Endothelial cell of umbilical vein (primary cell): ENCODE measurements at regions not wholly inside any gene's neighbourhood (a gene's known extent, or its start where the extent isn't known, plus 50 kb on each side); places are given as distances from the start of the nearest gene placed in this dataset.

Source experiments
- BruUV-seq: library from RNA; stranded (reverse); fragments of 400-500 nt; replicated peaks from 2 replicates; lab custom pipeline; 2021; lab: Mats Ljungman, UMichigan
- CTCF ChIA-PET: fragments of 300-600, 350-600 bp; sonication (Branson Sonifier 250); formaldehyde crosslinking; loops from one replicate; lab custom pipeline; 2021; ENCODE audit warnings: antibody characterized with exemption, inconsistent platforms; lab: Charles Lee
- POLR2A ChIA-PET: fragments of 300-600, 350-600 bp; sonication (Branson Sonifier 250); formaldehyde crosslinking; loops from one replicate; lab custom pipeline; 2021; ENCODE audit warnings: antibody characterized with exemption, inconsistent platforms; lab: Charles Lee
- DNase-seq: peaks from one replicate; pipeline ENCODE4 v3.0.0-alpha.2; 2011; ENCODE audit warnings: low read depth, low spot score
- FAIRE-seq: peaks from 2 replicates; lab custom pipeline; 2011; peaks lifted over from hg19 to GRCh38; lab: Jason Lieb, UNC
- H2AFZ ChIP-seq: 2 replicates; pipeline ENCODE4 v1.6.0; 2012; ENCODE audit warnings: low read depth, low read length, control low read depth, inconsistent platforms
- H3K27ac ChIP-seq: 2 replicates; pipeline ENCODE4 v1.5.1; 2011; ENCODE audit warnings: low read depth, mild to moderate bottlenecking, control low read depth, low read length, moderate library complexity; ENCODE audit not compliant: insufficient read depth
- H3K27me3 ChIP-seq, 2 experiments: 2 replicates each; pipeline versions ENCODE4 v1.6.0 to v1.6.1; 2011; ENCODE audit warnings: low read length in 2 of 2, mixed read lengths in 1 of 2; ENCODE audit not compliant: control insufficient read depth in 2 of 2, insufficient read depth in 2 of 2
- H3K36me3 ChIP-seq, 2 experiments: 2 replicates in 1 of 2; 3 replicates in 1 of 2; pipeline ENCODE4 v1.5.1; 2011; ENCODE audit warnings: low read length in 2 of 2, mild to moderate bottlenecking in 1 of 2, moderate library complexity in 1 of 2; ENCODE audit not compliant: control insufficient read depth in 2 of 2, insufficient read depth in 2 of 2; ENCODE audit errors: extremely low read depth in 1 of 2
- H3K4me1 ChIP-seq: 3 replicates; pipeline ENCODE4 v1.5.1; 2011; ENCODE audit warnings: mild to moderate bottlenecking, low read length; ENCODE audit not compliant: control insufficient read depth, insufficient read depth; ENCODE audit errors: extremely low read depth
- H3K4me2 ChIP-seq: 2 replicates; pipeline ENCODE4 v1.6.1; 2011; ENCODE audit warnings: low read length, control low read depth, mixed read lengths; ENCODE audit not compliant: insufficient read depth
- H3K4me3 ChIP-seq, 3 experiments: fragments of 200-600 bp in 1 of 3; sonication (generic), shearing (Covaris generic) in 1 of 3; replicated peaks in 1 of 3; 2 replicates each; pipeline ENCODE4 v1.5.1; 2011 to 2016; ENCODE audit warnings: control low read depth in 3 of 3, low read length in 3 of 3, mild to moderate bottlenecking in 2 of 3, inconsistent platforms in 1 of 3, low read depth in 1 of 3, moderate library complexity in 1 of 3; ENCODE audit not compliant: insufficient read depth in 1 of 3
- H3K79me2 ChIP-seq: 2 replicates; pipeline ENCODE4 v1.6.0; 2012; ENCODE audit warnings: low read length, inconsistent platforms; ENCODE audit not compliant: control insufficient read depth, insufficient read depth
- H3K9ac ChIP-seq: replicated peaks from 2 replicates; pipeline ENCODE3; 2011; ENCODE audit warnings: low read length, control low read depth; ENCODE audit not compliant: insufficient read depth; ENCODE audit errors: extremely low read depth
- H3K9me1 ChIP-seq: replicated peaks from 3 replicates; pipeline ENCODE4 v1.6.0; 2011; ENCODE audit warnings: mild to moderate bottlenecking, low read length; ENCODE audit not compliant: control insufficient read depth, insufficient read depth; ENCODE audit errors: extremely low read depth
- H3K9me3 ChIP-seq: replicated peaks from 2 replicates; pipeline ENCODE4 v1.5.1; 2012; ENCODE audit warnings: low read length, inconsistent platforms; ENCODE audit not compliant: control insufficient read depth, insufficient read depth
- H4K20me1 ChIP-seq: replicated peaks from 2 replicates; pipeline ENCODE3; 2011; ENCODE audit warnings: mild to moderate bottlenecking, low read length; ENCODE audit not compliant: control insufficient read depth, insufficient read depth; ENCODE audit errors: extremely low read depth
- CTCF ChIP-seq, 2 donors: IDR thresholded peaks; 1 replicate in 1 of 2; 2 replicates in 1 of 2; pipeline ENCODE4 v1.5.1; 2011; ENCODE audit warnings: low read length in 2 of 2, mild to moderate bottlenecking in 2 of 2, moderate library complexity in 2 of 2, control low read depth in 1 of 2, inconsistent platforms in 1 of 2, low read depth in 1 of 2; ENCODE audit not compliant: insufficient read depth in 1 of 2; ENCODE audit errors: extremely low read depth in 1 of 2
- EZH2 ChIP-seq: IDR thresholded peaks from 2 replicates; pipeline ENCODE4 v1.6.1; 2012; ENCODE audit warnings: borderline replicate concordance, low read depth, mild to moderate bottlenecking, moderate library complexity, low read length, inconsistent platforms; ENCODE audit not compliant: severe bottlenecking
- FOS ChIP-seq: IDR thresholded peaks from 2 replicates; pipeline ENCODE4 v1.6.1; 2011; ENCODE audit warnings: mild to moderate bottlenecking, low read length, moderate library complexity, borderline replicate concordance; ENCODE audit not compliant: insufficient read depth
- GATA2 ChIP-seq: IDR thresholded peaks from 2 replicates; pipeline ENCODE4 v1.7.0; 2011; ENCODE audit warnings: low read depth, mild to moderate bottlenecking, moderate library complexity, mixed read lengths, low read length; ENCODE audit not compliant: insufficient read length, insufficient read depth
- JUN ChIP-seq: IDR thresholded peaks from 2 replicates; pipeline ENCODE4 v1.6.1; 2011; ENCODE audit warnings: borderline replicate concordance, low read depth; ENCODE audit not compliant: insufficient read length, insufficient read depth
- MAX ChIP-seq: IDR thresholded peaks from 2 replicates; pipeline ENCODE4 v1.6.1; 2011; ENCODE audit not compliant: insufficient read depth, insufficient read length
- MYC ChIP-seq: IDR thresholded peaks from one replicate; pipeline ENCODE4 v1.6.1; 2011; ENCODE audit warnings: mild to moderate bottlenecking, low read depth, low read length
- POLR2A ChIP-seq: IDR thresholded peaks from 2 replicates; pipeline ENCODE4 v1.6.1; 2012; ENCODE audit warnings: low read depth, mild to moderate bottlenecking, control low read depth, low read length
- POLR2AphosphoS5 ChIP-seq: IDR thresholded peaks from 2 replicates; pipeline ENCODE4 v1.6.1; 2012; ENCODE audit warnings: low read depth, mild to moderate bottlenecking, control low read depth, low read length, moderate library complexity; ENCODE audit not compliant: insufficient read depth
- dilution Hi-C: fragments of 300-500 bp; cut with MboI; formaldehyde crosslinking; loops from one replicate; pipeline ENCODE4 v1.15.0; 2019; ENCODE audit warnings: low sequenced_read_pairs; ENCODE audit not compliant: extremely low pct_ligation_motif_present
- intact Hi-C: fragments of 100-400 bp; cut with micrococcal nuclease; formaldehyde crosslinking; loops from one replicate; pipeline ENCODE4 v1.10.0; 2022

GRCh38 chrX:39718981-39719380, 378.8 kb downstream of the BCOR start:
- no peak for TF ChIP-seq EZH2
- TF ChIP-seq JUN: no peak
- TF ChIP-seq POLR2A: no peak
- no peak for TF ChIP-seq POLR2AphosphoS5
- TF ChIP-seq FOS: no peak
- no peak for TF ChIP-seq MAX
- TF ChIP-seq MYC: no peak
- no peak for TF ChIP-seq GATA2
- Histone ChIP-seq H3K4me1 (peaks cover 10% of the 10 kb centered on the region), H3K4me3 (no peak overlapping the region)

GRCh38 chrX:39720945-39721344, 376.8 kb downstream of the BCOR start:
- FAIRE-seq: no peak
- no TSS peak for BruUV-seq
- Histone ChIP-seq H4K20me1 (no peaks in the 10 kb centered on the region), H3K9me3 (no peaks in the 10 kb centered on the region), H3K9ac (no peak overlapping the region), H2AFZ (no peak overlapping the region), H3K36me3 (no peaks in the 10 kb centered on the region), H3K9me1 (no peaks in the 10 kb centered on the region), H3K27me3 (no peaks in the 10 kb centered on the region), H3K79me2 (no peaks in the 10 kb centered on the region), H3K4me2 (no peak overlapping the region), H3K27ac (no peak overlapping the region), H3K4me1 (peaks cover 15% of the 10 kb centered on the region), H3K4me3 (no peak overlapping the region)
- dilution Hi-C loops: no loop called here
- no peak for TF ChIP-seq MYC
- no peak for TF ChIP-seq CTCF (IDR thresholded peaks at IDR 0.05; ENCODE audit: extremely low read depth in 1 of 2, insufficient read depth in 1 of 2, low read depth in 1 of 2, low read length in 2 of 2)
- no peak for TF ChIP-seq POLR2AphosphoS5
- no peak for TF ChIP-seq GATA2
- no peak for TF ChIP-seq FOS
- no peak for TF ChIP-seq POLR2A
- TF ChIP-seq JUN: no peak
- TF ChIP-seq EZH2: no peak
- TF ChIP-seq MAX: no peak
- no peak for DNase-seq
- POLR2A ChIA-PET: no interaction called here
- intact Hi-C loops: no loop called here
- CTCF ChIA-PET: interaction anchor here (1.8 kb wide), 1 partner anchor 10 kb away, joined by 4 read pairs; no protein-coding TSS in a partner anchor

More at GRCh38 chrX:39718981-39719380, 378.8 kb downstream of the BCOR start:
- no TSS peak for BruUV-seq
- dilution Hi-C loops: no loop called here
- Histone ChIP-seq H4K20me1 (no peaks in the 10 kb centered on the region), H3K9ac (no peak overlapping the region), H3K27me3 (no peaks in the 10 kb centered on the region), H3K27ac (no peak overlapping the region), H3K9me1 (no peaks in the 10 kb centered on the region), H3K9me3 (no peaks in the 10 kb centered on the region), H3K4me2 (no peak overlapping the region), H2AFZ (no peak overlapping the region), H3K36me3 (no peaks in the 10 kb centered on the region), H3K79me2 (no peaks in the 10 kb centered on the region)
- DNase-seq: no peak
- intact Hi-C loops: no loop called here
- ChIA-PET POLR2A (no interaction called here), CTCF (no interaction called here)
- FAIRE-seq: no peak
